ENCODE measurements at regions not wholly inside any gene's neighbourhood (a gene's known extent, or its start where the extent isn't known, plus 50 kb on each side); places are given as distances from the start of the nearest gene placed in this dataset.

GRCh38 chr2:175446201-175446600 lies 264.7 kb upstream of the ATP5MC3 start:
- TF ChIP-seq CTCF (IDR thresholded peaks at IDR 0.05) (no peak), CREB1 (CRISPR knock-in tag; IDR thresholded peaks at IDR 0.05) (no peak), ATF3 (CRISPR knock-in tag; conservative IDR thresholded peaks at IDR 0.05) (no peak), ATF2 (CRISPR knock-in tag; IDR thresholded peaks at IDR 0.05; ENCODE audit: borderline replicate concordance, low read depth) (no peak), NFYB (CRISPR knock-in tag; conservative IDR thresholded peaks at IDR 0.05; ENCODE audit: low read depth) (no peak), JUN (CRISPR knock-in tag; IDR thresholded peaks at IDR 0.05) (no peak), JAZF1 (CRISPR knock-in tag; IDR thresholded peaks at IDR 0.05) (no peak), GTF2I (CRISPR knock-in tag; conservative IDR thresholded peaks at IDR 0.05) (no peak)
- TF ChIP-seq, protein P1, sequence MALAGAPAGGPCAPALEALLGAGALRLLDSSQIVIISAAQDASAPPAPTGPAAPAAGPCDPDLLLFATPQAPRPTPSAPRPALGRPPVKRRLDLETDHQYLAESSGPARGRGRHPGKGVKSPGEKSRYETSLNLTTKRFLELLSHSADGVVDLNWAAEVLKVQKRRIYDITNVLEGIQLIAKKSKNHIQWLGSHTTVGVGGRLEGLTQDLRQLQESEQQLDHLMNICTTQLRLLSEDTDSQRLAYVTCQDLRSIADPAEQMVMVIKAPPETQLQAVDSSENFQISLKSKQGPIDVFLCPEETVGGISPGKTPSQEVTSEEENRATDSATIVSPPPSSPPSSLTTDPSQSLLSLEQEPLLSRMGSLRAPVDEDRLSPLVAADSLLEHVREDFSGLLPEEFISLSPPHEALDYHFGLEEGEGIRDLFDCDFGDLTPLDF (CRISPR knock-in tag; IDR thresholded peaks at IDR 0.05): no peak
